A549 (cell line): ENCODE measurements at regions not wholly inside any gene's neighbourhood (a gene's known extent, or its start where the extent isn't known, plus 50 kb on each side); places are given as distances from the start of the nearest gene placed in this dataset.

Experiments
- CEBPB ChIP-seq, 2 experiments: fragments of >200 bp in 1 of 2; sonication (Bioruptor Twin) in 1 of 2; formaldehyde crosslinking in 1 of 2; IDR thresholded peaks; 2 replicates each; pipeline ENCODE4 v1.6.1; 2012 to 2016
- HDAC2 ChIP-seq: fragments of 200-600 bp; sonication (generic); IDR thresholded peaks from 2 replicates; pipeline ENCODE4 v1.6.1; 2016
- PBX3 ChIP-seq: IDR thresholded peaks from 2 replicates; pipeline ENCODE4 v1.6.1; 2012
- TF ChIP-seq, protein P1 (sequence below): fragments of >200 bp; sonication (Bioruptor Twin); formaldehyde crosslinking; IDR thresholded peaks from 3 replicates; pipeline ENCODE4 v1.5.1; 2016

DNA sequence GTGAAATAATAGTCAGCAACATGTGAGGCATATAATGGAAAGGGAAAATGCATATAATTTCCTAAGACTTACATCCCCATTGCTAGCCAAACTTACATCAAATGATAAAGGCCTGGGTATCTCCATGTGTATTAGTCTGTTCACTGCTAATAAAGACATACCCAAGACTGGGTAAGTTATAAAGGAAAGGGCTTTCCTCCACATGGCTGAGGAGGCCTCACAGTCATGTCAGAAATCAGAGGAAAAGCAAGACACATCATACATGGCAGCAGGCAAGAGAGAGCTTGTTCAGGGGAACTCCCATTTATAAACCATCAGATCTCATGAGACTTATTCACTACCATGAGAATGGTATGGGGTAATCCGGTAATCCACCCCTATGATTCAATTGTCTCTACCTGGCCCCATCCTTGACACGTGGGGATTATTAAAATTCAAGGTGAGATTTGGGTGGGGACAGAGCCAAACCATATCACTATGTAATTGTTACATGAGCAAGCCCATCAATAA lies 161.5 kb upstream of the SAMSN1 start:
- no peak for TF ChIP-seq HDAC2
- TF ChIP-seq, protein P1, sequence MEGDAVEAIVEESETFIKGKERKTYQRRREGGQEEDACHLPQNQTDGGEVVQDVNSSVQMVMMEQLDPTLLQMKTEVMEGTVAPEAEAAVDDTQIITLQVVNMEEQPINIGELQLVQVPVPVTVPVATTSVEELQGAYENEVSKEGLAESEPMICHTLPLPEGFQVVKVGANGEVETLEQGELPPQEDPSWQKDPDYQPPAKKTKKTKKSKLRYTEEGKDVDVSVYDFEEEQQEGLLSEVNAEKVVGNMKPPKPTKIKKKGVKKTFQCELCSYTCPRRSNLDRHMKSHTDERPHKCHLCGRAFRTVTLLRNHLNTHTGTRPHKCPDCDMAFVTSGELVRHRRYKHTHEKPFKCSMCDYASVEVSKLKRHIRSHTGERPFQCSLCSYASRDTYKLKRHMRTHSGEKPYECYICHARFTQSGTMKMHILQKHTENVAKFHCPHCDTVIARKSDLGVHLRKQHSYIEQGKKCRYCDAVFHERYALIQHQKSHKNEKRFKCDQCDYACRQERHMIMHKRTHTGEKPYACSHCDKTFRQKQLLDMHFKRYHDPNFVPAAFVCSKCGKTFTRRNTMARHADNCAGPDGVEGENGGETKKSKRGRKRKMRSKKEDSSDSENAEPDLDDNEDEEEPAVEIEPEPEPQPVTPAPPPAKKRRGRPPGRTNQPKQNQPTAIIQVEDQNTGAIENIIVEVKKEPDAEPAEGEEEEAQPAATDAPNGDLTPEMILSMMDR, result no peak
- TF ChIP-seq PBX3, result no peak
- TF ChIP-seq CEBPB (IDR thresholded peaks at IDR 0.05), result no peak
